HG03095 (cell line): ENCODE measurements at regions not wholly inside any gene's neighbourhood (a gene's known extent, or its start where the extent isn't known, plus 50 kb on each side); places are given as distances from the start of the nearest gene placed in this dataset.
"Not testable (repeated sequence)": the region's sequence is repeated elsewhere in the genome, so short reads cannot be mapped to it uniquely, and the experiment has no call there.

Experiments used
- ATAC-seq: cut with Tn5 transposase; IDR thresholded peaks from one replicate; pipeline ENCODE4 v1.9.1; 2021; ENCODE audit warnings: moderate library complexity; ENCODE audit not compliant: unreplicated experiment

DNA sequence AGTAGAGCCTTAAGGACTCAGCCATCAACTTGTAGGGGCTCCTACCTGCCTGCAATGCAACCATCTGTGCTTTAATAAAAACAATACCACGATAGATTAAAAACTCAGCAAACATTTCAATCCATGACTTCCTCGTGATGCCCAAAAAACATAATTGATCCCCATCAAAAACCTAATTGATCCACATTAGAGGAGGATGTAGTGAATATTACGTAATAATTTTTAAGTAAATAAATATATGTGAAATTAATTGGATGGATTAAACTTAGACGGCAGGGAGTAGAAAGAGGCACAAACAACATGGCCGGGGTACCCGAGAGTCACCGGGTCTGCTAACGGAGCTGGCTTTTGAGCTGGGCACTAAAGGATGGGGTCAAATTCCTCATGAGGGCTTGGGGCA is 87.3 kb downstream of the ARL4C start:
- ATAC-seq: no peak

DNA sequence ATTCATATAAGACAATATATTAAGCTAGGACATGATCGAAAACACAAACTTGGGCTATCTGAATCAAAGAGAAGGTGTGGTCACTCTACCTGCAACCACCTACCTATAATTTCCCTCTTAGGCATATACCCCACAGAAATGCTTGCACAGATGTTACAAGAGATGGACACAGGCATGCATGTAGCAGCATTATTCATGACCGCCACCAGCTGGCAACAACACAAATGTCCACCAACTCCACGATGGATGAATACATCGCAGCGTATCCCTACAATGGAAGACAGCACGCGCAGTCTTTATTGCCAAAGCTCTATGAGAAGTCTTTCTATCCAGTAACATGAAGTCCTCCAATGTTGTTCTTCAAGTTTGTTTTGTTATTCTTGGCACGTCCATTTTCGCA is 90.8 kb downstream of the ARL4C start:
- no peak for ATAC-seq

GRCh38 chr2:234405462-234405861 is 91.4 kb downstream of the ARL4C start:
- no peak for ATAC-seq

- no peak for ATAC-seq
These were observed 91.9 kb downstream of the ARL4C start for GRCh38 chr2:234404957-234405356.

- ATAC-seq: no peak
These were observed 93.1 kb downstream of the ARL4C start for GRCh38 chr2:234403751-234404150.

- no peak for ATAC-seq
These were observed 93.8 kb downstream of the ARL4C start for GRCh38 chr2:234403074-234403473.

DNA sequence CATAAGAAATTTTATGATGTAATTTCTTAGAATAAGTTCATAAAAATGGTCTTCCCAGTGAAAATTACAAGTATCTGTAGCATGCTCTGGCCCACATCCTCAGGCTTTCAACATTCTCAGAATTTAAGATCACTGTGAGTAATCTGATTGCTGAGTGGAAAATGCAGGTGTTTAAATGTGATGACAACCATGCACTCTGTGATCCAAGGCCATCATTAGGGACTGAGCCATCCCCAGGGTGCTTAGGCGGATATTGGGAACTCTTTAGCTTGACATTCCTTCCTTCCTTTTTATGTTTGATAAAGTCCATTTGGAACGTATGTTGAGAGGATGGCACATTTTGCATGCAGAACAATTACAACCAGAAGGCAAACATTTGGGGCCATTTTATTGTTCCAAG is 95.5 kb downstream of the ARL4C start:
- ATAC-seq: no peak

DNA sequence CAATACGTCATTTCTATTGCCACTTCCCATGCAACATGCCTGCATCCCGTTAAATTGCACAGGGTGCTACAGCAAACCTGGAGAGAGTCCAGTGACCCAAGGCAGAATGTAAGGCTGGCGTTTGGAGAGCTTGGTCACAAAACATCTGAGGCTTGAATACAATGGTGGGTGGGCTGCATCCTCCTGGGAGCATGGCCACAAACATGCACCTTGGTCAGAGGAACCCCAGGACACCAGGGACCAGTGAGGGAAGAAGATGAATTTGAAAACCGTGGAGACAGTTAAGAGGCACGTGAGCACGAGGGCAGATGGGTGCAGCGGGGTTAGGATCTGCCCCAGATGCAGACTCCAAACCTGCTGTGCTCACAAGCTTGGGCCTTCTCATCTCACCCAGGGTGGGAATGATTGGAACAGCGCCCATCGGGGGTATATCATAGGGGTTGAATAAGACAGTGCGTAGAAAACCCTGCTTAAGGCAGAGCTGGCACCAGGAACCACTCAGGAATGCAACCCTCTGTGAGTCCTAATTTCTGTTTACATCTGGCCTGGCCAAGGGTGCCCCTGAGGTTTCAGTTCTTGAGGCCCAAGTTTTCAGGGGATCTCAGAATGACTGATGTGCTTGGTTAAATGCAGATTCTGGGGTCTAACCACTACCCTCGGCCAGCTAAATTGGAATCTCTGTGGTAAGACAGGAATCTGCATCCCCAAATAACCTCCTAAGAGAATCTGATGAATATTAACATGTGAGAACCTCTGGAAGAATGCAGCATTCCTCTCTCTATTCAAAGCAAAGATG is 97.2 kb downstream of the ARL4C start:
- no peak for ATAC-seq

DNA sequence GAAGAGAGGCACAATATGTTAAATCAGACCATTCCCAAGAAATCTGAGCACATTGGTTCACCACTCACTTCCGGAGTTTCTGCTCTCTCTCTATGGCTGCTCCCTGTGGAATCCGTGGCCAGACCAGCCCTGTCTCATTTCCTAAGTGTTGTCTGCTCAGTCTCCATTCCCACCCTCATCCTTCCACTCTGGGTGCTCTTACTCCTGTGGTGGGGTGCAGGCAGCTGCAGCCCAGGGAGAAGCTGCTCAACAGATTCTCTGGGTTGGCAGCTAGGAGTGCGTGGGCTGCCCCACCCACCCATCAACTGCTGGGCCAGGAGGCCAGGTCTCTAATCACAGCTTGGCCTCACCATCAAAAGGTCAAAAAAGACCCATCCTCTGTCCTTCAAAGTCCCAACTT is 98.3 kb downstream of the ARL4C start:
- ATAC-seq: no peak

- no peak for ATAC-seq
These were observed 100.9 kb downstream of the ARL4C start for GRCh38 chr2:234395891-234396420.

DNA sequence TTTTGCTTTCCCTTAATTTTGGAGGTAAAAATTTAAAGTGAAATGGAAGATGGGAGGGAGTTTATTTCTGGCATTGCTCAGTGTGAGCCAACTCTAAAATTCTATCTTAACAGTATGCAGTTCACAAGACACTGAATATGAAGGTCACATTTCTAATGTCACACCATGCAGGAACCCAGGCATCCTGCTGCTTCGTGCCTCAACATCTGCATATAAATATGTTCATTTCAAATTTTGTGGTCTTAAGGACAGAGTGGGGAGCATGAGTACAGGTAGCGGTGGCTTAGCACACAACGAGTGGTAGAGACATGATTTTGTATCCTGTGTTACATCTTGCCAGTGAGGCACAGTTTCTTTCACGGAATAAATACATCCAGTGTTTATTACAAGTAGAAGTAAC is 102.4 kb downstream of the ARL4C start:
- no peak for ATAC-seq

- no peak for ATAC-seq
These were observed 103.5 kb downstream of the ARL4C start for GRCh38 chr2:234393354-234393753.

DNA sequence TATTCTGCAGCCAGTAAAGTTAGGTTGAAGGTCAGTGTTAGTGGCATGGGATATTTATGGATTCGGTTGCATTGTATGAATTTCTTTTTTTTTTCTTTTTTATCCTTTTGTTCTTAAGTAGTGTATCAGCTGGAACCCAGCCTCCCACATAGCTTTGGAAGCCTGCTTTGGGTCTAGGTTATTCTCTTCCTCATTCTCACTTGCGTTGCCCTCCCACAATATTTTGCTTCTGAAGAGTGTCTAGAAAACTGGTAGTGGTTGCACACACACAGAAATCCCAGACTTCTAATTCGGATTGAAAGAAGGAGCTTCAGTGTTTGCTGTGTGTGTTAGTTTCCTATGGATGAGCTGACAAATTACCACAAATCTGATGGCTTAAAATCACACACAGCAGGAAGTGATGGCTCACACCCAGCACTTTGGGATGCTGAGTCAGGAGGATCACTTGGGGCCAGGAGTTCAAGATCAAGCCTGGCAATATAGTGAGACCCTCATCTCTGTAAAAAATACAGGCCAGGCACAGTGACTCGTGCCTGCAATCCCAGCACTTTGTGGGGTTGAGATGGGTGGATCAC is 104.8 kb downstream of the ARL4C start:
- no peak for ATAC-seq

- ATAC-seq: no peak
These were observed 105.3 kb downstream of the ARL4C start for GRCh38 chr2:234391625-234392024.

- not testable (repeated sequence) for ATAC-seq
These were observed 107.2 kb downstream of the ARL4C start for GRCh38 chr2:234389661-234390060.

DNA sequence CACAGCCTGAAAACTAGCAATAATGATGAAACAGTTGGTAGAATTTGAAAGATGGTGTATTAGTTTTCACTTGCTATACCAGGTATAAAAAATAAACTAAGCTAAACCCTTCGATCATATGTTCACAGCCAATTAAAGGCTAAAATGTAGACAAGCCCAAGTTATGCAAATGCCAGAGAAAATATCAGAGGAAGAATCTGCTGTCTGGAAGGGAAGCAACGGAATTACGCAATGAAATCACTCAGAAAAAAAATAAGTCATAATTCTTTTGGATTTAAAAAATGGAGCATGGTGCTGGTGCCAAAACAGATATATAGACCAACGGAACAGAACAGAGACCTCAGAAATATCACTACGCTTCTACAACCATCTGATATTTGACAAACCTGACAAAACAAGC is 108.3 kb downstream of the ARL4C start:
- ATAC-seq: no peak

DNA sequence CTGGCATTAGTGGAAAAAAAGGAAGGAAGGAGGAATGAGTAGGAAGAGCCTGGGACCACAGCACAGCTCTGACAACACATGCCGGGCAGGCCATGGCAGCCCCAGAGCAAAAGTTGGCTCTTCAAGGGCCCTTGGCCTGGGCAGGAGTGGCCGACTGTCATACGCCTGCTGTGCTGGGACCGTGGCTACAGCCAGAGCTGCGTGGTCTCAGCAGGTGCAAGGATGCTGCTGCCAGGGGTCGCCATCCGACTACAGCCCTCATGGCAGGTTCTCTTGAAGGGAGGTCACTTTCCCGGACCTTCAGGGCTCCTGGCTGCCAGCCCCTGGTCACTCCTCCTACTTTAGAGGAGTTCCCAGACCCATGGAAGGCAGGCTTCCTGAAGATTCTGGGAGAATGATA is 109.9 kb downstream of the ARL4C start:
- no peak for ATAC-seq

GRCh38 chr2:234382131-234382530 is 114.8 kb downstream of the ARL4C start:
- ATAC-seq: no peak

DNA sequence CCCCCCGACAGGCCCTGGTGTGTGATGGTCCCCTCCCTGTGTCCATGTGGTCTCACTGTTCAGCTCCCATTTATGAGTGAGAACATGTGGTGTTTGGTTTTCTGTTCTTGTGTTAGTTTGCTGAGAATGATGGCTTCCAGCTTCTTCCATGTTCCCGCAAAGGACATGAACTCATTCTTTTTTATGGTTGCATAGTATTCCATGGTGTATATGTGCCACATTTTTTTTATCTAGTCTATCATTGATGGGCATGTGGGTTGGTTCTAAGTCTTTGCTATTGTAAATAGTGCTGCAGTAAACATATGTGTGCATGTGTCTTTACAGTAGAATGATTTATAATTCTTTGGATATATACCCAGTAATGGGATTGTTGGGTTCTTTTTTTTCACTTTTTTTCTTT is 117.9 kb downstream of the ARL4C start:
- ATAC-seq: not testable (repeated sequence)

DNA sequence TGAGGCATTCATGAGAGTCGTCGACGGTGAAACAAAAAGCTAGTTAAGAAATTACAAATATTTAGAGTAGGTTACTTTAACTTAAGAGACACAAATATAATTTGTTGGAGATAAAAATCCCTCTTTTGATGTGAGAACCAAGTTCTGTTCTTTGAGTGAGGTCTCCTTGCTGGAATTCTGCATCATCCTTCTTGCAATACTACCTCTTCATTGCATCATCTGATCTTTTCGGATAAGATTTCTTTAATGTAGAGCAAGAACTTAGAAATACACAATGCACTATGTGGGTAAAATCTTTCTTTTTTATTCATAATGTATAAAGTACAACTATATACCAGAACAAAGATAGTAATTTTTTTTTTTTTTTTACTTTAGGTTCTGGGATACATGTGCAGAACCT is 118.4 kb downstream of the ARL4C start:
- ATAC-seq: no peak

DNA sequence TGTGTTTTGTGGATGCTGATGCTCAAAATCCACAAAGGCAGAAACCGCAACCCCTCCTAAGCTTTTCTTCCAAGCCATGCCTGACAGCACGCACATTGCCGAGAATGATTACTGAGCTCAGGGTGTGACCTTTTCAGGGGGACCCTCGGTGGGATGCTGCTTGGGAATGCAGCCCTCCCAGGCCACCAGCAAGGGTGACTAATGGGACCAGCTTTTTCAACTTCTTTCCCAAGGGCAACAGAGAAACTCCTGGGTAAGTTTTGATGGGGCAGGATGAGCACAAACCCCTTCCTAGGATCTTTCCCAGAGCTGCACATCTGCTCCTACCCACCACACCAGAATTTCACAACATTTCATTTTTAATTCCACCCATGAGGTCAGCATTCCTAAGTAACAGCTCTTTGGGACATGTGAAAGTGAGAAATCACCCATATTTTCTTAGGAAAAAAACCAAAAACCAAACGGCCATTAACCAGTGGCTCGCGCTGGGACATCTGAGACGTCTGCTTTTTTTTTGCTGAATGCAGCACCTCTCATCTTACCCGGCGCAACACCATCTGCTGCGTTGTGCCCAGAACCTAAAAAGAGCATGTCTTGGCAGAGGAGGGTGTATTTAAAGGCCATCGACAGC is 119.0 kb downstream of the ARL4C start:
- no peak for ATAC-seq

- no peak for ATAC-seq
These were observed 120.7 kb downstream of the ARL4C start for GRCh38 chr2:234376229-234376628.
